ENCODE measurements at regions not wholly inside any gene's neighbourhood (a gene's known extent, or its start where the extent isn't known, plus 50 kb on each side); places are given as distances from the start of the nearest gene placed in this dataset.

DNA sequence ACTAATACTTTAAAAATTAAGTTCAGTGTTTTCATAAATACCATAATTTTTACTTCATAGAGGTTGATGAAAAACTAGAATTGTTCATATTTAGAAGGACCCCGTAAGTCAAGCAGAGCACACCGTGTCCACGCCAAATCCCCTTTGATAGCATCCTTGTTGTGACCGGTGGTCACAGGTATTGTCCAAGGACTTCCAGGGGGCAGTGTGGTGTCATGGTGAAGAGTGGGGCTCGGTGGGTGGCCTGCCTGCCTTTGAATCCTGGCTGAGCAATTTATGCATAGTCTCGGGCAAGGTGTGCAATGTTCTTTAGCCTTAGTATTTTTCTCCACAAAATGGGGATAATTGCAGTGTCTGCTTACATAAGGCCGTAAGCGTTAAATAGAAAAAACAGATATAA, 169.9 kb downstream of the KTN1 start:
- no peaks in the 10 kb centered on the region for H3K36me3 ChIP-seq (ENCODE audit: insufficient read depth, low read length, poor library complexity, severe bottlenecking)
- H3K27me3 ChIP-seq (replicated peaks; ENCODE audit: insufficient read depth, low read depth, low read length, poor library complexity), result no peaks in the 10 kb centered on the region
- ChIA-PET CTCF (no interaction called here), POLR2A (ENCODE audit: low non-redundant PET) (no interaction called here)
- no peak overlapping the region for H3K27ac ChIP-seq (ENCODE audit: low read depth, low read length, poor library complexity, severe bottlenecking)
- H3K9me3 ChIP-seq (ENCODE audit: low read depth, low read length, poor library complexity, severe bottlenecking), result no peaks in the 10 kb centered on the region
- H3K4me3 ChIP-seq (ENCODE audit: low read depth, low read length, poor library complexity, severe bottlenecking), result no peak overlapping the region
- peaks cover 23% of the 10 kb centered on the region for H3K4me1 ChIP-seq (ENCODE audit: insufficient read depth, low read length, poor library complexity, severe bottlenecking)
- intact Hi-C loops (cut with micrococcal nuclease; ENCODE audit: unreplicated experiment), result no loop called here
- no peak for DNase-seq (ENCODE audit: low spot score)
- TF ChIP-seq, protein P1, sequence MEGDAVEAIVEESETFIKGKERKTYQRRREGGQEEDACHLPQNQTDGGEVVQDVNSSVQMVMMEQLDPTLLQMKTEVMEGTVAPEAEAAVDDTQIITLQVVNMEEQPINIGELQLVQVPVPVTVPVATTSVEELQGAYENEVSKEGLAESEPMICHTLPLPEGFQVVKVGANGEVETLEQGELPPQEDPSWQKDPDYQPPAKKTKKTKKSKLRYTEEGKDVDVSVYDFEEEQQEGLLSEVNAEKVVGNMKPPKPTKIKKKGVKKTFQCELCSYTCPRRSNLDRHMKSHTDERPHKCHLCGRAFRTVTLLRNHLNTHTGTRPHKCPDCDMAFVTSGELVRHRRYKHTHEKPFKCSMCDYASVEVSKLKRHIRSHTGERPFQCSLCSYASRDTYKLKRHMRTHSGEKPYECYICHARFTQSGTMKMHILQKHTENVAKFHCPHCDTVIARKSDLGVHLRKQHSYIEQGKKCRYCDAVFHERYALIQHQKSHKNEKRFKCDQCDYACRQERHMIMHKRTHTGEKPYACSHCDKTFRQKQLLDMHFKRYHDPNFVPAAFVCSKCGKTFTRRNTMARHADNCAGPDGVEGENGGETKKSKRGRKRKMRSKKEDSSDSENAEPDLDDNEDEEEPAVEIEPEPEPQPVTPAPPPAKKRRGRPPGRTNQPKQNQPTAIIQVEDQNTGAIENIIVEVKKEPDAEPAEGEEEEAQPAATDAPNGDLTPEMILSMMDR (conservative IDR thresholded peaks at IDR 0.05; ENCODE audit: low read depth, low read length), result no peak
- no peak for TF ChIP-seq EZH2 (IDR thresholded peaks at IDR 0.05; ENCODE audit: borderline replicate concordance, low read depth, low read length, poor library complexity, severe bottlenecking)
- no TSS peak for BruUV-seq (replicated peaks)

- H3K36me3 ChIP-seq (ENCODE audit: insufficient read depth, low read length, poor library complexity, severe bottlenecking), result no peaks in the 10 kb centered on the region
- no TSS peak for BruUV-seq (replicated peaks)
- H3K27ac ChIP-seq (ENCODE audit: low read depth, low read length, poor library complexity, severe bottlenecking), result no peak overlapping the region
- H3K27me3 ChIP-seq (replicated peaks; ENCODE audit: insufficient read depth, low read depth, low read length, poor library complexity), result no peaks in the 10 kb centered on the region
- TF ChIP-seq EZH2 (IDR thresholded peaks at IDR 0.05; ENCODE audit: borderline replicate concordance, low read depth, low read length, poor library complexity, severe bottlenecking), result no peak
- TF ChIP-seq, protein P1 (conservative IDR thresholded peaks at IDR 0.05; ENCODE audit: low read depth, low read length), result no peak
- H3K9me3 ChIP-seq (ENCODE audit: low read depth, low read length, poor library complexity, severe bottlenecking), result no peaks in the 10 kb centered on the region
- intact Hi-C loops (cut with micrococcal nuclease; ENCODE audit: unreplicated experiment), result no loop called here
- DNase-seq (ENCODE audit: low spot score), result peak; percentile 67
- peaks cover 30% of the 10 kb centered on the region for H3K4me1 ChIP-seq (ENCODE audit: insufficient read depth, low read length, poor library complexity, severe bottlenecking)
- ChIA-PET POLR2A (ENCODE audit: low non-redundant PET) (no interaction called here), CTCF (interaction anchor here (0.6 kb wide), 1 partner anchor 1526 kb away, joined by 10 read pairs; no protein-coding TSS in a partner anchor)
- H3K4me3 ChIP-seq (ENCODE audit: low read depth, low read length, poor library complexity, severe bottlenecking), result no peak overlapping the region
These were observed 172.8 kb downstream of the KTN1 start for GRCh38 chr14:55752580-55753390.

GRCh38 chr14:55754471-55754870, 174.5 kb downstream of the KTN1 start:
- POLR2A ChIA-PET (ENCODE audit: low non-redundant PET), result no interaction called here
- CTCF ChIA-PET, result no interaction called here

More at GRCh38 chr14:55754471-55754870, 174.5 kb downstream of the KTN1 start:
- no peaks in the 10 kb centered on the region for H3K27me3 ChIP-seq (replicated peaks; ENCODE audit: insufficient read depth, low read depth, low read length, poor library complexity)
- no peak overlapping the region for H3K4me3 ChIP-seq (ENCODE audit: low read depth, low read length, poor library complexity, severe bottlenecking)
- no peak for DNase-seq (ENCODE audit: low spot score)
- H3K4me1 ChIP-seq (ENCODE audit: insufficient read depth, low read length, poor library complexity, severe bottlenecking), result peaks cover 32% of the 10 kb centered on the region
- no TSS peak for BruUV-seq (replicated peaks)
- intact Hi-C loops (cut with micrococcal nuclease; ENCODE audit: unreplicated experiment), result no loop called here
- no peak for TF ChIP-seq EZH2 (IDR thresholded peaks at IDR 0.05; ENCODE audit: borderline replicate concordance, low read depth, low read length, poor library complexity, severe bottlenecking)
- TF ChIP-seq, protein P1 (conservative IDR thresholded peaks at IDR 0.05; ENCODE audit: low read depth, low read length), result no peak
- H3K36me3 ChIP-seq (ENCODE audit: insufficient read depth, low read length, poor library complexity, severe bottlenecking), result no peaks in the 10 kb centered on the region
- no peaks in the 10 kb centered on the region for H3K9me3 ChIP-seq (ENCODE audit: low read depth, low read length, poor library complexity, severe bottlenecking)
- H3K27ac ChIP-seq (ENCODE audit: low read depth, low read length, poor library complexity, severe bottlenecking), result no peak overlapping the region
